Breast epithelium (tissue), 3 donors: ENCODE measurements at regions not wholly inside any gene's neighbourhood (a gene's known extent, or its start where the extent isn't known, plus 50 kb on each side); places are given as distances from the start of the nearest gene placed in this dataset.

ENCODE experiments used
- CTCF ChIP-seq, 3 donors: fragments of 450-650 bp; IDR thresholded peaks; one replicate each; pipeline ENCODE4 v1.5.1; 2016 to 2017; ENCODE audit warnings: antibody characterized with exemption in 3 of 3, mild to moderate bottlenecking in 3 of 3, moderate library complexity in 3 of 3
- POLR2A ChIP-seq: fragments of 450-650 bp; IDR thresholded peaks from one replicate; pipeline ENCODE4 v1.6.1; 2016; ENCODE audit warnings: antibody characterized with exemption, mild to moderate bottlenecking, moderate library complexity
- POLR2AphosphoS5 ChIP-seq, 3 donors: sonication (generic); formaldehyde crosslinking; IDR thresholded peaks; one replicate each; pipeline ENCODE4 v1.6.1; 2017; ENCODE audit warnings: antibody characterized with exemption in 3 of 3

- TF ChIP-seq POLR2AphosphoS5 (IDR thresholded peaks at IDR 0.05) (no peak), CTCF (IDR thresholded peaks at IDR 0.05) (no peak), POLR2A (no peak)
These were observed 103.8 kb upstream of the CFAP20DC start for GRCh38 chr3:59153648-59154047.
